Esophagus squamous epithelium (tissue), 4 donors: ENCODE measurements at regions not wholly inside any gene's neighbourhood (a gene's known extent, or its start where the extent isn't known, plus 50 kb on each side); places are given as distances from the start of the nearest gene placed in this dataset.

ENCODE experiments used
- POLR2A ChIP-seq, 4 donors: fragments of 450-650 bp; IDR thresholded peaks; one replicate each; pipeline ENCODE4 v1.6.1; 2017; ENCODE audit warnings: antibody characterized with exemption in 4 of 4, mild to moderate bottlenecking in 4 of 4, moderate library complexity in 3 of 4
- TF ChIP-seq, protein P1 (sequence below), 6 experiments: fragments of 450-650 bp in 4 of 6; fragments of 200-600 bp in 2 of 6; sonication (generic) in 2 of 6; IDR thresholded peaks; one replicate each; pipeline ENCODE4 v1.5.1; 2016 to 2019; ENCODE audit warnings: antibody characterized with exemption in 6 of 6, mild to moderate bottlenecking in 4 of 6, moderate library complexity in 4 of 6

DNA sequence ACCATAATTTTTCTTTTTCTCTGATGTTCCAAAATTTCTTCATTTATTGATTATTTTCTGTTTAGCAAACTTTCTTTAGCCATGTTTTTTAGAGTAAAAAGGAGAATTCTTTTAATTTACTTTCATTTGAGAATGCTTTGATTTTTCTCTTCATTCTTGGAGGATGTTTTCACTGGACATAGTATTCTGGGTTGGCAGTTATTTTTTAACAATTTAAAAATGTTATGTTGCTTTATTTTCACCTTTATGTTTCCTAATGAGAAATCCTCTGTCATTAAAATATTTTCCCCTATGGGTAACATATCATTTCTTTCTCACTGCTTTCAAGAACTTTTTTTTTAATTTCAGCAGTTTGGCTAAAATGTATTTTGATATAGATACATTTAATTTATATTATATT lies 631.4 kb upstream of the CDH2 start:
- TF ChIP-seq, protein P1, sequence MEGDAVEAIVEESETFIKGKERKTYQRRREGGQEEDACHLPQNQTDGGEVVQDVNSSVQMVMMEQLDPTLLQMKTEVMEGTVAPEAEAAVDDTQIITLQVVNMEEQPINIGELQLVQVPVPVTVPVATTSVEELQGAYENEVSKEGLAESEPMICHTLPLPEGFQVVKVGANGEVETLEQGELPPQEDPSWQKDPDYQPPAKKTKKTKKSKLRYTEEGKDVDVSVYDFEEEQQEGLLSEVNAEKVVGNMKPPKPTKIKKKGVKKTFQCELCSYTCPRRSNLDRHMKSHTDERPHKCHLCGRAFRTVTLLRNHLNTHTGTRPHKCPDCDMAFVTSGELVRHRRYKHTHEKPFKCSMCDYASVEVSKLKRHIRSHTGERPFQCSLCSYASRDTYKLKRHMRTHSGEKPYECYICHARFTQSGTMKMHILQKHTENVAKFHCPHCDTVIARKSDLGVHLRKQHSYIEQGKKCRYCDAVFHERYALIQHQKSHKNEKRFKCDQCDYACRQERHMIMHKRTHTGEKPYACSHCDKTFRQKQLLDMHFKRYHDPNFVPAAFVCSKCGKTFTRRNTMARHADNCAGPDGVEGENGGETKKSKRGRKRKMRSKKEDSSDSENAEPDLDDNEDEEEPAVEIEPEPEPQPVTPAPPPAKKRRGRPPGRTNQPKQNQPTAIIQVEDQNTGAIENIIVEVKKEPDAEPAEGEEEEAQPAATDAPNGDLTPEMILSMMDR (IDR thresholded peaks at IDR 0.05), result no peak
- no peak for TF ChIP-seq POLR2A (IDR thresholded peaks at IDR 0.05)
